KMS-11 (cell line): ENCODE measurements at regions not wholly inside any gene's neighbourhood (a gene's known extent, or its start where the extent isn't known, plus 50 kb on each side); places are given as distances from the start of the nearest gene placed in this dataset.

Experiments
- H2AFZ ChIP-seq: fragments of 200-600 bp; sonication (generic); 2 replicates; pipeline ENCODE4 v1.6.1; 2016; ENCODE audit warnings: antibody characterized with exemption, mixed run types, low read depth
- H3K27ac ChIP-seq: fragments of 200-600 bp; sonication (generic); 2 replicates; pipeline ENCODE4 v1.6.1; 2016; ENCODE audit warnings: mild to moderate bottlenecking, mixed run types
- H3K27me3 ChIP-seq: fragments of 200-600 bp; sonication (generic); 2 replicates; pipeline ENCODE4 v1.6.1; 2017; ENCODE audit warnings: mild to moderate bottlenecking, low read depth, mixed run types, moderate library complexity; ENCODE audit not compliant: insufficient read depth
- H3K36me3 ChIP-seq: fragments of 200-600 bp; sonication (generic); 2 replicates; pipeline ENCODE4 v1.6.1; 2017; ENCODE audit warnings: mild to moderate bottlenecking, mixed run types; ENCODE audit not compliant: insufficient read depth
- H3K4me1 ChIP-seq: fragments of 200-600 bp; sonication (generic); 2 replicates; pipeline ENCODE4 v1.6.1; 2016; ENCODE audit warnings: mild to moderate bottlenecking, low read depth, mixed run types; ENCODE audit not compliant: poor library complexity, severe bottlenecking
- H3K4me2 ChIP-seq: fragments of 200-600 bp; sonication (generic); 2 replicates; pipeline ENCODE4 v1.7.0; 2016; ENCODE audit warnings: mild to moderate bottlenecking, mixed run types
- H3K4me3 ChIP-seq: fragments of 200-600 bp; sonication (generic); IDR thresholded peaks from 2 replicates; pipeline ENCODE4 v1.6.1; 2017; ENCODE audit warnings: low read depth, low read length, mixed read lengths; ENCODE audit not compliant: insufficient read depth
- H3K79me2 ChIP-seq: fragments of 200-600 bp; sonication (generic); 2 replicates; pipeline ENCODE4 v1.6.1; 2016; ENCODE audit warnings: low read depth, mixed run types; ENCODE audit not compliant: insufficient read depth
- H3K9ac ChIP-seq: fragments of 200-600 bp; sonication (generic); 2 replicates; pipeline ENCODE4 v1.6.1; 2016; ENCODE audit warnings: mild to moderate bottlenecking, mixed run types
- H4K20me1 ChIP-seq: fragments of 200-600 bp; sonication (generic); 2 replicates; pipeline ENCODE4 v1.6.1; 2016; ENCODE audit warnings: mild to moderate bottlenecking, mixed run types; ENCODE audit not compliant: insufficient read depth
- CTCF ChIP-seq: fragments of 200-600 bp; sonication (generic); conservative IDR thresholded peaks from 2 replicates; pipeline ENCODE4 v1.6.1; 2017; ENCODE audit warnings: low read depth, mild to moderate bottlenecking, antibody characterized with exemption, low read length, moderate library complexity, mixed read lengths

- Histone ChIP-seq H3K4me1 (no peaks in the 10 kb centered on the region), H3K27me3 (no peaks in the 10 kb centered on the region), H2AFZ (no peak overlapping the region), H3K79me2 (no peaks in the 10 kb centered on the region), H3K27ac (no peak overlapping the region), H4K20me1 (no peaks in the 10 kb centered on the region), H3K36me3 (no peaks in the 10 kb centered on the region), H3K4me3 (no peak overlapping the region), H3K4me2 (no peak overlapping the region), H3K9ac (no peak overlapping the region)
- no peak for TF ChIP-seq CTCF
Observed at GRCh38 chr2:5493256-5493655, 198.9 kb upstream of the SOX11 start.

- no peak for TF ChIP-seq CTCF
- no peaks in the 10 kb centered on the region for H3K36me3 ChIP-seq
- no peaks in the 10 kb centered on the region for H4K20me1 ChIP-seq
Observed at GRCh38 chr2:5494212-5494611, 198.0 kb upstream of the SOX11 start.

GRCh38 chr2:5495586-5495985 lies 196.6 kb upstream of the SOX11 start:
- no peak overlapping the region for H2AFZ ChIP-seq
- TF ChIP-seq CTCF, result no peak
- H3K4me2 ChIP-seq, result no peak overlapping the region
- no peak overlapping the region for H3K4me3 ChIP-seq
- no peaks in the 10 kb centered on the region for H3K27me3 ChIP-seq
- no peak overlapping the region for H3K27ac ChIP-seq
- no peaks in the 10 kb centered on the region for H3K79me2 ChIP-seq
- no peaks in the 10 kb centered on the region for H3K36me3 ChIP-seq
- no peaks in the 10 kb centered on the region for H4K20me1 ChIP-seq
- H3K9ac ChIP-seq, result no peak overlapping the region
- H3K4me1 ChIP-seq, result no peaks in the 10 kb centered on the region

More at GRCh38 chr2:5494212-5494611, 198.0 kb upstream of the SOX11 start:
- Histone ChIP-seq H3K27me3 (no peaks in the 10 kb centered on the region), H3K4me1 (no peaks in the 10 kb centered on the region), H3K9ac (no peak overlapping the region), H2AFZ (no peak overlapping the region), H3K27ac (no peak overlapping the region), H3K4me2 (no peak overlapping the region), H3K79me2 (no peaks in the 10 kb centered on the region), H3K4me3 (no peak overlapping the region)

GRCh38 chr2:5497874-5498273 lies 194.3 kb upstream of the SOX11 start:
- Histone ChIP-seq H3K4me1 (no peaks in the 10 kb centered on the region), H3K4me2 (no peak overlapping the region), H3K27ac (no peak overlapping the region), H2AFZ (no peak overlapping the region), H3K27me3 (no peaks in the 10 kb centered on the region), H3K79me2 (no peaks in the 10 kb centered on the region), H3K36me3 (no peaks in the 10 kb centered on the region), H3K9ac (no peak overlapping the region), H4K20me1 (no peaks in the 10 kb centered on the region), H3K4me3 (no peak overlapping the region)
- TF ChIP-seq CTCF, result no peak
